HG02885 (cell line): ENCODE measurements at regions not wholly inside any gene's neighbourhood (a gene's known extent, or its start where the extent isn't known, plus 50 kb on each side); places are given as distances from the start of the nearest gene placed in this dataset.
A peak's percentile ranks its signal among the peaks of the same experiment; 100 is the strongest.

ENCODE experiments used
- ATAC-seq: cut with Tn5 transposase; IDR thresholded peaks from one replicate; pipeline ENCODE4 v1.9.1; 2021; ENCODE audit warnings: mild to moderate bottlenecking; ENCODE audit not compliant: unreplicated experiment, poor library complexity

- ATAC-seq = peak; percentile 82
These were observed 257.2 kb upstream of the NECTIN3 start for GRCh38 chr3:110814170-110815007.

GRCh38 chr3:110815008-110815583 is 256.5 kb upstream of the NECTIN3 start:
- ATAC-seq = no peak

GRCh38 chr3:110816008-110816407 is 255.6 kb upstream of the NECTIN3 start:
- no peak for ATAC-seq

GRCh38 chr3:110821586-110821985 is 250.0 kb upstream of the NECTIN3 start:
- ATAC-seq = no peak

GRCh38 chr3:110822971-110823370 is 248.6 kb upstream of the NECTIN3 start:
- no peak for ATAC-seq

- no peak for ATAC-seq
These were observed 224.6 kb upstream of the NECTIN3 start for GRCh38 chr3:110846971-110847370.

GRCh38 chr3:110849064-110849463 is 222.6 kb upstream of the NECTIN3 start:
- ATAC-seq = no peak

GRCh38 chr3:110851736-110852135 is 219.9 kb upstream of the NECTIN3 start:
- no peak for ATAC-seq

- no peak for ATAC-seq
These were observed 216.4 kb upstream of the NECTIN3 start for GRCh38 chr3:110855207-110855606.

GRCh38 chr3:110856916-110857315 is 214.7 kb upstream of the NECTIN3 start:
- no peak for ATAC-seq

- ATAC-seq = no peak
These were observed 213.1 kb upstream of the NECTIN3 start for GRCh38 chr3:110858549-110858948.

GRCh38 chr3:110859336-110859735 is 212.3 kb upstream of the NECTIN3 start:
- no peak for ATAC-seq

- no peak for ATAC-seq
These were observed 211.6 kb upstream of the NECTIN3 start for GRCh38 chr3:110859993-110860392.

- no peak for ATAC-seq
These were observed 205.7 kb upstream of the NECTIN3 start for GRCh38 chr3:110865934-110866333.

- ATAC-seq = no peak
These were observed 203.5 kb upstream of the NECTIN3 start for GRCh38 chr3:110868106-110868505.

GRCh38 chr3:110869736-110870135 is 201.9 kb upstream of the NECTIN3 start:
- ATAC-seq = no peak

- ATAC-seq = no peak
These were observed 199.7 kb upstream of the NECTIN3 start for GRCh38 chr3:110871869-110872268.

GRCh38 chr3:110878692-110879091 is 192.9 kb upstream of the NECTIN3 start:
- no peak for ATAC-seq

GRCh38 chr3:110881069-110881468 is 190.5 kb upstream of the NECTIN3 start:
- peak; percentile 73 for ATAC-seq

- no peak for ATAC-seq
These were observed 185.3 kb upstream of the NECTIN3 start for GRCh38 chr3:110886222-110886893.

- no peak for ATAC-seq
These were observed 184.4 kb upstream of the NECTIN3 start for GRCh38 chr3:110887176-110887575.
